GM06990 (cell line): ENCODE measurements at regions not wholly inside any gene's neighbourhood (a gene's known extent, or its start where the extent isn't known, plus 50 kb on each side); places are given as distances from the start of the nearest gene placed in this dataset.
"Not testable (repeated sequence)": the region's sequence is repeated elsewhere in the genome, so short reads cannot be mapped to it uniquely, and the experiment has no call there.

ENCODE experiments used
- DNase-seq: peaks from one replicate; pipeline ENCODE4 v3.0.0-alpha.2; 2011; ENCODE audit not compliant: insufficient read length; ENCODE audit errors: extremely low read depth
- H3K27me3 ChIP-seq: replicated peaks from 2 replicates; pipeline ENCODE4 v1.6.0; 2011; ENCODE audit warnings: low read length; ENCODE audit not compliant: control insufficient read depth, insufficient read depth
- H3K36me3 ChIP-seq: 2 replicates; pipeline ENCODE4 v1.5.1; 2011; ENCODE audit warnings: low read length; ENCODE audit not compliant: control insufficient read depth, insufficient read depth
- H3K4me3 ChIP-seq: replicated peaks from 2 replicates; pipeline ENCODE4 v1.5.1; 2011; ENCODE audit warnings: low read depth, mild to moderate bottlenecking, control low read depth, low read length
- TF ChIP-seq, protein P1 (sequence below): IDR thresholded peaks from 2 replicates; pipeline ENCODE4 v1.5.1; 2011; ENCODE audit warnings: low read length, control low read depth, mild to moderate bottlenecking, inconsistent platforms; ENCODE audit not compliant: insufficient read depth, poor library complexity, severe bottlenecking

DNA sequence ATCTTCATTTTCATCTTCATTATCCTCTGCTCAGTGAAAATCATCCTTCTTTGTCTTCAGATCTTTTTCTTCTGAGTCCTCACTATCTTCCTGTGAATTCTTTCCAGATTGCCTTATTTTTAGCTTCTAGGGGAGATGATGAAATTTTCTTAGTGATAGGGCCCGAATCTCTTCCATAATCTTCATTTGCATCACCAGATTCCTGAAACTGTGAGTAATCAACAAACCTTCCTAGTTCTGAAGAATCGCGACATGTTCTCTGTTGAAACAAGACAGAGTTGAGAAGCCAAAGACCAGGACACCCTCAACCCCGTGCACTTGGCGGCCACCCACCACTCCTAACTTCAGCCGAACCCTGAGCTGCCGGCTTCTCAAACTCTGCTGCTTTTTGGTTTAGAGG, 92.8 kb upstream of the CDC42BPA start:
- Histone ChIP-seq H3K36me3 (no peaks in the 10 kb centered on the region), H3K4me3 (no peak overlapping the region), H3K27me3 (no peaks in the 10 kb centered on the region)
- no peak for DNase-seq
- TF ChIP-seq, protein P1, sequence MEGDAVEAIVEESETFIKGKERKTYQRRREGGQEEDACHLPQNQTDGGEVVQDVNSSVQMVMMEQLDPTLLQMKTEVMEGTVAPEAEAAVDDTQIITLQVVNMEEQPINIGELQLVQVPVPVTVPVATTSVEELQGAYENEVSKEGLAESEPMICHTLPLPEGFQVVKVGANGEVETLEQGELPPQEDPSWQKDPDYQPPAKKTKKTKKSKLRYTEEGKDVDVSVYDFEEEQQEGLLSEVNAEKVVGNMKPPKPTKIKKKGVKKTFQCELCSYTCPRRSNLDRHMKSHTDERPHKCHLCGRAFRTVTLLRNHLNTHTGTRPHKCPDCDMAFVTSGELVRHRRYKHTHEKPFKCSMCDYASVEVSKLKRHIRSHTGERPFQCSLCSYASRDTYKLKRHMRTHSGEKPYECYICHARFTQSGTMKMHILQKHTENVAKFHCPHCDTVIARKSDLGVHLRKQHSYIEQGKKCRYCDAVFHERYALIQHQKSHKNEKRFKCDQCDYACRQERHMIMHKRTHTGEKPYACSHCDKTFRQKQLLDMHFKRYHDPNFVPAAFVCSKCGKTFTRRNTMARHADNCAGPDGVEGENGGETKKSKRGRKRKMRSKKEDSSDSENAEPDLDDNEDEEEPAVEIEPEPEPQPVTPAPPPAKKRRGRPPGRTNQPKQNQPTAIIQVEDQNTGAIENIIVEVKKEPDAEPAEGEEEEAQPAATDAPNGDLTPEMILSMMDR: no peak

DNA sequence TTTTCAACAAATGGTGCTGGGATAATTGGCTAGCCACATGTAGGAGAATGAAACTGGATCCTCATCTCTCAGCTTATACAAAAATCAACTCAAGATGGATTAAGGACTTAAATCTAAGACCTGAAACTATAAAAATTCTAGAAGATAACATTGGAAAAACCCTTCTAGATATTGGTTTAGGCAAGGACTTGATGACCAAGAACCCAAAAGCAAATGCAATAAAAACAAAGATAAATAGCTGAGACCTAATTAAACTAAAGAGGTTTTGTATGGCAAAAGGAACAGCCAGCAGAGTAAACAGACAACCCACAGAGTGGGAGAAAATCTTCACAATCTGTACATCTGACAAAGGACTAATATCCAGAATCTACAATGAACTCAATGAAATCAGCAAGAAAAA, 88.0 kb upstream of the CDC42BPA start:
- H3K4me3 ChIP-seq, H3K27me3 ChIP-seq, DNase-seq, H3K36me3 ChIP-seq: not testable (repeated sequence)

DNA sequence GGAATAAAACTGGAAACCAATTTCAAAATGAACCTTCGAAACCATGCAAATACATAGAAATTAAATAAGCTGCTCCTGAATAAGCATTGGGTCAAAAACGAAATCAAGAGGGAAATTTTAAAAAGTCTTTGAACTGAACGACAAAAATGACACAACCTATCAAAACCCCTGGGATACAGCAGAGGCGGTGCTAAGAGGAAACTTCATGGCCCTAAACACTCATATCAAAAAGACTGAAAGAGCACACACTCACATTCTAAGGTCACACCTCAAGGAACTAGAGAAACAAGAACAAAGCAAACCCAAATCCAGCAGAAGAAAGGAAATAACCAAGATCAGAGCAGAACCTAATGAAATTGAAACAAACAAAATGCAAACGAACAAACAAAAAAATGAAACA, 85.2 kb upstream of the CDC42BPA start:
- no peak for DNase-seq
- no peaks in the 10 kb centered on the region for H3K36me3 ChIP-seq
- no peak overlapping the region for H3K4me3 ChIP-seq
- TF ChIP-seq, protein P1: no peak
- H3K27me3 ChIP-seq: no peaks in the 10 kb centered on the region

DNA sequence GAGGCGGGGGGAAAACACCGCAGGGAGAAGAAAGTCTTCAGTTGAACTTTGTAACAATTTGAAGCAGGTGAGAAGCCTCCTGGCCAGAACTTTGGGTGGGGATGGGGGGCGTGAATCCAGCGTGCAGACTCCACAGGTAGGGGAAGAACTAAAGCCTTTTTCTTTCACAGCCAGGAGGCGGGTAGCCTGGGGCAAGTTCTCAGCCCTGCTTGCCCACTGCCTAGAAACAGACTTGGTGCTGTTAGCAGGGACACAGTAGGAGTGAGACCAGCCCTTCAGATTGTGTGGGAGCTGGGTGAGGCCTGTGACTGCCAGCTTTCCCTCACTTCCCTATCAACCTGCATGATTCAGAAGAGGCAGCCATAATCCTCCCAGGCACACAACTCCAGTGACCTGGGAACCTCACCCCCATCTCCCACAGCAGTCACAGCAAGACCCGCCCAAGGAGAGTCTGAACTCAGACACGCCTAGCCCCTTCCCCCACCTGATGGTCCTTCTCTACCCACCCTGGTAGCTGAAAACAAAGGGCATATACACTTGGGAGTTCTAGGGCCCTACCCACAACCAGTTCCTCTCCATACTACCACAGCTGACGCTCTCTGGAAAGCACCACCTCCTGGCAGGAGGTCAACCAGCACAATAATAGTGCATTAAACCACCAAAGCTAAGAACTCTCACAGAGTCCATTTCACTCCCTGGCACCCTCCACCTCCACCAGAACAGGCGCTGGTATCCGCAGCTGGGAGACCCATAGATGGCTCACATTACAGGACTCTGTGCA, 83.5 kb upstream of the CDC42BPA start:
- DNase-seq: no peak
- H3K27me3 ChIP-seq: no peaks in the 10 kb centered on the region
- TF ChIP-seq, protein P1: no peak
- H3K4me3 ChIP-seq: no peak overlapping the region
- no peaks in the 10 kb centered on the region for H3K36me3 ChIP-seq

DNA sequence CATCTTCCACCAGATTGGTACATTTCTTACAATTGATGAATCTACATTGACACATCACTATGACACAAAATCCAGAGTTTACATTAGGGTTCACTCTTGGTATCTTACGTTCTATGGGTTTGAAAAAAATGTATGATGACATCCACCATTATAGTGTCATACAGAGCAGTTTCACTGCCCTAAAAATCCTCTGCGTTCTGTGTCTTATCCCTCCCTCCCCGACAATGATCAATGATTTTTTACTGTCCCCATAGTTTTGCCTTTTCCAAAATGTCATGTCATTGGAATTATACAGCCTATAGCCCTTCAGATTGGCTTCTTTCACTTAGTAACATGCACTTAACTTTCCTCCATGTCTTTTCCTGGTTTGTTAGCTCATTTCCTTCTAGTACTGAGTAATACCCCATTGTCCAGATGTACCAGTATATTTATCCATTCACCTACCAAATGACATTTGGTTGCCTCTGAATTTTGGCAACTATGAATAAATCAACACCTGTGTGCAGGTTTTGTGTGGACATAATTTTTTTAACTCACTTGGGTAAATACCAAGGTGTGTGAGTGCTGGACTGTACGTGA, 80.9 kb upstream of the CDC42BPA start:
- Histone ChIP-seq H3K27me3 (no peaks in the 10 kb centered on the region), H3K4me3 (no peak overlapping the region), H3K36me3 (no peaks in the 10 kb centered on the region)
- DNase-seq: no peak
- TF ChIP-seq, protein P1: no peak

DNA sequence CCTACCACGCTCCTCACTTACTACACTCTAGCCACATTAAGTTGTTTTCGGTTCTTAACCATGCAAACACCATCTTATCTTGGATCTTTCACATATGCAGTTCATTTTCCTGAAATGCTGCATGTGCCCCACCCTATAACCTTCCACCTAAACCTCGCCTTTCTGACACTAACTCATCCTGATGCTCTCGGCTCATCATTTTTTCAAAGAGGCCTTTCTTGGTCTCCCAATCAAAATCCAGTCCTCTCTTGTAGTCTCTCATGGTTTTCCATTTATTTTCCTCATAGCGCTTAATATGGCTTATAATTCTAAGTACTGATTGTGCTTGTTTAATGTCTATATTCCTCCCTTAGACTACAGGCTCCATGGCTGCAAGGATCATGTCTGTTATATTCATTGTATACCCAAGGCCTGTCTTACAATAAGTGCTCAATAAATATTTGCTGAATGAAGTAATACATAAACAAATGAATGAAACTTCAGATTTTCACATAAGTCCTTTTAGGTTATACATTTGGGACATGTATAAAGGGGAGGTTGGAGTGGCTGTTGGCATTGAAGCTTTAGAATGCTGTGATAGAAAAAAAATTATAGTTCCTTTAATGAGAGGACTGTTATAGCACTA, 79.2 kb upstream of the CDC42BPA start:
- H3K36me3 ChIP-seq: no peaks in the 10 kb centered on the region
- DNase-seq: no peak
- no peaks in the 10 kb centered on the region for H3K27me3 ChIP-seq
- H3K4me3 ChIP-seq: no peak overlapping the region
- TF ChIP-seq, protein P1: no peak
